NCI-H2196 treated with DMSO at 0.1 percent for 48 hours (cell line): ENCODE measurements at regions not wholly inside any gene's neighbourhood (a gene's known extent, or its start where the extent isn't known, plus 50 kb on each side); places are given as distances from the start of the nearest gene placed in this dataset.

Experiments used
- DNase-seq: peaks from one replicate; lab custom pipeline; 2025; ENCODE audit not compliant: unreplicated experiment; lab: John Stamatoyannopoulos, UW

DNA sequence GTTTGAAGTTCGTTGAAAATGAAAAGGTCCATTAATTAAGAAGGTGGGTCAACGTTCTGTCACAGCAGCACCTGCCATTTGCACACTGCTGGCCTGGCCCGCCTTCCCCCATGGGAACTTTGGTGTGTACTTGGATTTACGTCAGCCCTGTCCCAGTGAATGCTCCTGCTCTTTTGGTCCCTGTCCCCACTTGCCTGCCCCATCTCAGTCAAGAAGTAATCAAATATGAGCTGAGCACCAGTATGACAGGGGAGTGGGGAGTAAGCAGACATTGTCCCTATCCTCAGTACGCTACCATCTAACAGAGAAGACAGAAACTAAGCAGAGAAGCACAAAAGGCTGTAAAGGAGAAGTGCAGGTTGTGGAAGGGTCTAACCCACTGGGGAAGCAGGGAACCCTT, 65.1 kb downstream of the SLC4A3 start:
- no peak for DNase-seq

DNA sequence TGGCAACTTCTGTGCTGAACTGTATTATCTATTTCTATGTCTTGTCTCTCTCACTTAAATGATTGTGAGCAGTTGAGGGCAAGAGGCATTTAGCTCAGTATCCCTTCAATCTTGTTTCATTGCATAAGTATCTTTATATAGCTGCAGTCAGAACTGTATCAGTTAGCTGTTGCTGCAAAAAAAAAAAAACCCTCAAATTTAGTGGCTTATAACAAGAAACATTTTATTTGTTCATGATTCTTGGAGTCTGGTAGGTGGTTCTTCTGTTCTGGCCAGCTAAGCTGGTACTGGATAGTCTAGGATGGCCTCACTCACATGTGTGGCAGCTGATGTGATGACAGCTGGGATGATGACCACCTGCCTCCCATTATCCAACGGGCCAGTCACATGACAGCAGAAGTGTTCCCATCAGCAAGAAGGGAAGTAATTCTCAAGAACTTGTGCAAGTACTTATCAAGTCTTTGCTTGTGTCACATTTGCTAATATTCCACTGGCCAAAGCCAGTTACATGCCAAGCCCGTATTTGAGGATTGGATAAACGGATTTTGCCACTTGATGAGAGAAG, 67.8 kb downstream of the SLC4A3 start:
- DNase-seq = no peak

DNA sequence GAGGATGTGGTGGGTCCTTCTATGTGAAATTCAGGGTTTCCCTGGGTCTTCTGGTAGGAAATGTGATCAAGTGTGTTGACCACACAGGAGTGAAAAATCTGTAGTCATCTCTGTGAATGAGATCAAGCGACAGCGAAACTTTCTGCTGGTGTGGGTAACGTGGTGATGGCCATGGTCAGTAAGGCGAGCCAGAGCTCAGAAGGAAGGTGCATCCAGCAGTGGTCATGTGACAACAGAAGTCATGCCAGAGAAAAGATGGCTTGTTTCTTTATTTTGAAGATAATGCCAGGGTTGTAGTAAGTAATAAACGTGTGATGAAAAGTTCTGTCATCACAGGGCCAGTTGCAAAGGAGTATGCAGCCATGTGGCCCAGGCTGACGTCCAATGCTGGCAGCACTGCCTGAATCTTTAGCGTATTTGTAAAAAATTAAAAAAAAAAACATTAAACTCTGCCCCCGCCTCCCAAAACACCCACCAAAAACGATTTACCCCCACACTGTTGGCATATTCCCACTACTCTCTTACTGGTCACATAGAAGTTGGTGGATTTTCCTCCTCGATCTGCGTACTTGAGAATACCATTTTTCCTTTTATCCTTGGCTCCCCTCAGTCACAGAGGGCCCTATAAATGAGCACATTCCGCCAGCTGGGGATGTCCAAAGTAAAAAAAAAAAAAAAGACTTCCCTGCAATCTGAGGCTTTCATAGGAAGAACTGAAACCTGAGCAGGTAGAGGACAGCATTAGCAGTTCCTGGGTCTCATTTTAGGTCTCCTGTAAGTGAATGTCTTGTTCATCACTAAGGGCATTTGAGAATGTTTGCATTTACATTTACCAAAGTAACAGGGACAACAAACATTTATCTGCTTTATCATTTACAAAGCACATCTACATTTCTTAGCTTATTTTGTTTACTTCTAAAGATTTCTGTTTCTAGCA, 70.6 kb downstream of the SLC4A3 start:
- no peak for DNase-seq

DNA sequence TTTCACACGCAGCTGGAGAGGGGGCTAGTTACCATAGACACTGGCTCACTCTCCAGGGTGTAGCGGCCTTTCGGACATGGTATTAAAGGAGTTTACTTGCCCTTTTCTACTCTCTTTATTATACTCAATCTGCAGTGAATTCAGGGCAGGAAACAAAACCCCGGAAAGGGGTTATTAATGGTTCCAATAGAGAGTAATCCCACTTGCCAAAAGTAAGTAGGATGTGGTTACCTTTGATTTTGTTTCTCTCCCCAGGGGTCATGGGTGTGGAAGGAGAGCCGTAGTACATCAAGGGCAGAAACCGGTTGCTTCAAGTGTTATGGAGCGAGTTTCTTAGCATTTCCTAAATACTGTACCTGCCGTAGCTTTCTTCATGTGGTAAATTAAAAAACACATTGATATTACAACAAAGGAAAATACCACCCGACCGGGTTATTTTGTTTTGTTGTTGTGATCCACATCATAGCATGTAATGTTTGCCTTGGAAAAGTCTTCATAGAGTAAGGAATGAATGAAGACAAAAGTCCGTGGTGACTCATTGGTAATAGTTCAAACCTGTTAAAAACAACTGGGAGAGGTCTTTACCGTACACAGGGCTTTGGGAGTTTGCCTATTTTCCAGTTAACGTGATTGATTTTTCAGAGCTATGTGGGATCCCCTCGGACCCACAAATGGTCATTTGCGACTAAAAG, 71.5 kb downstream of the SLC4A3 start:
- DNase-seq = no peak

DNA sequence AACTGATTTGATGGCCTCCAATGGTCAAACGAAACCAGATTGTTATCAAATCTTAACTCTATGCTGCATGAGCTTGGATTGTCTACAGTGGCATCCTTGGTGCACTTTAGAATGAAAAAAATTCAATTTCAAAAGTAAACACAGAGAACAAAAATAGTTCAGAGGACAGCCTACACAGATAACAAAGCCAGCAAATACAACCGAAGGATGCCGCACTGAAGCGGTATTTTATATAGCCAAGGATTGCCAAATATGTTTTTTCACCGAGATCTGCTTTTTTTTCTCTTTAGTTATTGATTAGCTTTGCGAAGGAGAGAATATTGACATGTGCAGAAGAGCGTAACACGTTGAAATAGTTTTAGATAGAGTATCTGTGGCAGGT, 72.0 kb downstream of the SLC4A3 start:
- DNase-seq = no peak

DNA sequence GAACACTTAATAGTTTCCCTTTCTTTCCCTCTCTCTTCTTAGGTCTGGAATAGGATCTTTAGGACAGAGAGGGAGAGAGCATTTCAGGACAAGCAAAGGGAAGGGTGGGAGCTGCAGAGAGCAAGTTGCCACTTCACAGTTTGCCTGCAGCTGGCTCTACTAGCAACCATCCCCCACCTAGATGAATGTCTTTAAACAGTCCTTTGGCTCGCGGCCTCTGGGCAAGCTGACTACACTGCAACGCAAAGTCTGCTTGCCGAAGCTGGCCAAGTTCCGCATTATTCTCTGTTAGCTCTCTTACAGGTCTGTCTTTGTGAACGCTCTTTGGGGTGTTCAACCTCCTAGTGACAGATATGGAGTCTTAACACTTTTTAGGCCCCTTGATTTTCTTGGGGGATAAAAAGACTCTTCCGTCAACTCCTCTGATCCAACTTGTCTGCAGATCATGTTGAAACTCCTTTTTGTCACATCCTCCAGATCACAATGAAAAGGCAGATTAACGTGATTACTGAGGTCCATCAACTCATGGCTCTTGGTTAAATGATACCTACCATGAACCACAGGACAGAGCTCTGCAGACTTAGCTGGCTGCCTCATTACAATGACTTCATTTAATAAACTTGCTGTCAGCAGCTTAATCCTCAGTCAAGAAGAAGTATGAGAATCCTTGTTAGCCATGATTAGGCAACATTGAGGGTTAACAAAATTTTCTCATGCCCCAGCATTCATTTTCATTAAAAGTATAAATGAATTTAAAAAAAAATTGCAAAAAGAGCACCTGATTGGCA, 74.6 kb downstream of the SLC4A3 start:
- DNase-seq = no peak

DNA sequence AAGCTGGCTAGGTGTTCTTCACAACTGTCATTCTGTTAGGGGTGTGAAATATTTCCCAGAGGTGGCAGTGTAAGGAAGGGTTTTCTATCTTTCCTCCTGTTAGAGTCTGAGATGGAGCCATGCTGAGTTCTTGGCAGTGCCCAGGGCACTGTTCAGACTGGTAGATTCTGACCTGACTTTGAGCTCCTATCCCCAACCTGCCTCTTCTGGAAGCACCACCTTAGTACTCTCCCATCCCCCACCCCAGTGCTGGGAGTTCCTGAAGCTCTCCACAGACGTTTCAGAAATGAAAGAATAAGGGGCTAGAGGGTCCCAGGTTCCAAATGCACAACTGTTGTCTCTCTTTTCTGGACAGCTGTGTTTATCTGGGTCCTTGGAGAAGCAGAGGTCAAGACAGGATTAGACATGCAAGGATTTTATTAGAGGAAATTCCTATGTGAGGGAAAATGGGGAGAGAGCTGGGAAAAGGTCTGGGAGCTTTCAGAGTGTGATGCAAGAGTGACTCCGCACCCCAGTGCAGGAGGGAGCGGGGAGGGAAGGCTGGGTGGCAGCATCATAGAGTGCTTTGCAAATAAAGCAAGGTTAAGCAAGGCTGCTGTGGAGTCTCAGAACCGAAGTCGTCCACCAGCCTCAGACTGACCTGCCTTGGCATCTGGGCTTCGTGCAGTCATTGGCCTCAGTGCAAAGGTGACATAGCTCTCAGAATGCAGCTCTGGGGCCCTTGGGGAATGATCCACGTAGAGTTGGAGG, 75.5 kb downstream of the SLC4A3 start:
- no peak for DNase-seq

DNA sequence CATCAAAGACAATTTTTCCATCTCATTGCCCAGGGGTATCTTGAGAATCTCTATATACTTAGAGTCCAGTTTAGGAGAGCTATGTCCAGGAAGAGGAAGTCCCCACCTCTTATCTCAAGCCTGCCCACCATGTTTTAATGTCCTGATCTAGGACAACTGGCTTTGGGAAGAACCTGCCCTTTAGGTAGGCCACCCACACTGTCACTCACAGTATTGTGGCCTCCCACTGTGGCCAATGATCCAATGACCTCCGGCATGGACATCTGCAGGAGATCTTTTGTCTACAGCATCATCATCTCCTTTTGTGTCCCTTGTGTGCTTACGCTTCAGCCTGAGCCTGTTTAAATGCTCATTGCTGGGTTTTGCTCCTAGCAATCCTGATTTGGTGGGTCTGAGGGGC, 77.4 kb downstream of the SLC4A3 start:
- DNase-seq = no peak

DNA sequence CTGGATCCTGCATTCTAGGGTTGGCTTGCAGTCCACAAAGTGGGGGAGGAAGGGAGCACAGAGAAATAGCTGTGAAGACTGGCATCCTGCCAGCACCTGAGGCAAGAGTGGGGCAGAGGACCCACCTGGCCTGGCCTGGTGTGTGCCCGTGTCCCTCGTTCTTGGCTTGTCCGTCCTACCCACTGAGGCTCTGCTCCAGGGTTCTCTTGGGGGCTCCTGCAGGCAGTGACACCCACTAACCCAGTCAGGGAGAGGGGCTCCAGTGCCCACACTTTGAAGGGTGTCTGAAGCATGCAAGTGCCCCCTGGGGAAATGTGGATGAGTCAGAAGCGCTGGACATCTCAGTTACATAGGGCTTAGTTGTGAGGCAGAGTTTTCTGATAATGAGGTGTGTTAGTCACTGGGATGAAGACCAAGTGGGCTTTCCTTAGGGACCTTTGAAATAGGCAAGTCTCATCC, 79.4 kb downstream of the SLC4A3 start:
- DNase-seq = no peak

DNA sequence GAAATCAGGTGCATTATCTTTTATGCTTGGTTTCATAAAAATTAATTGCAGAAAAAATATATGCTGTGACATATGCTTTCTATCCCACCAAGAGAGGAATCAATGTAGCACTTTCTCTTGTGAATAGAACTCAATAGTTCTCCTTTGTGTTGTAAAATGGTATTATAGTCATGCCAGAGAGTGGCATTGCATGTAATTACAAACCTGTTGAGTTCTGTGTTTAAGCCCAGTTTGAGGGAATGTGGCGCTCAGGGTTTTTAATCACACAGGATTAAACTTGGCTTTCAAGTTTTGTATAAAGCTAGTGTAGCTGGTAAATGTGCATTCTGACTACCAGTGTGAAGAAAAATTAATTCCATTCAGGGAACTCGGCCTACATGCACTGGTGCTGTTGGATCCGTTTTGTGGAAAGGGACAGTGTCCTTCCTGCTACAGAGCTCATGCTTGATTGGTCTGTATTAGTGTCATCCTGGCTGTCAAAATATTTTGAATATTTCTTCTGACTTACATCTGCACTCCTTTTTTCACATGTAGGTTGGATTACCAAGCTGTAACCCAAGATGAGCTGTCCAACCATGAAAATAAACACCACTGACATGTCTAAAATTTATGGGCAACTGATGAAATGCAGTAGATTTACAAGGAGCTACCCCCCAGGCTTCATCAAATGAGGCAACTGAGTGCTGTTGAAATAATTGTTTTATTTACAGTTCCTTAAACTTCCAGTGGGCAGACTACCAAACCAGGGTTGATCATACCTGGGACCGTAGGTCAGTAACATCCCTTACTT, 80.3 kb downstream of the SLC4A3 start:
- DNase-seq = no peak

DNA sequence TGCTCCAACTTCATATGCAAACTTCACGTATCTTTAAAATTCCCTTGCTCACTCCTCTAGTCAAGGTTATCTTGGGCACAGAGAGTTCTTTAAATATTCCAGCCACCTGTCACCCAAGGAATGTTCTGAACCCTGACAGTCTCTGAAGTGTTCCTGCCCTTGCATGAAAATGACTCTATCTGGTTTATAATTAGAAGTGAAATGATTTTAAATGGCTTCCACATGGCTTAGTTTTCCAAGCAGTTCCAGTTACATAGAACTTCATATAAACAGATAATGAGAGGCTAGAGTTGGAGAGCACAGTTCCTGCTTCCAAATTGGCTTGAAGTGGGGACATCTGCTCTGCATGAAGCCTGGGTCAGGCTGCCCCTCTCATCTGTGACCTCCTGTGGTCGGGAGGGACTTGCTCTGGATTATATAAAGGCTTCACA, 81.9 kb downstream of the SLC4A3 start:
- no peak for DNase-seq

DNA sequence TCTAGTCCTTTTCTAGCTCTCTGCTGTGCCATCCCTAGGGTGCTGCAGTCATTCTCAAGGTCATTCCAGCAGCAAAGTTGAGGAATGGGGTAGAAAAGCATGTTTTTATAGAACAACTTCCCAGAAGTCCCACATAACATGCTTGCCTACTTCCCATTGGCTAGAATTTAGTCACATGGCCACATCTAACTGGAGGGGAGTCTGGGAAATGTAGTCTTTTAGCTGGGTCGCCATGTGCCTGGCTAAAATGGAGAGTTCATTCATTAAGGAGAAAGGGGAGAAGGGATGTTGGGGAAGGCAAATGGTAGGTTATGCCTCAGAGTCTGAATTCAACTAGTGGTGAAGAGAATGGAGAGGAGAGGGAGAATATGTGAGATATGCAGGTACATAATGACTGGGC, 85.7 kb downstream of the SLC4A3 start:
- DNase-seq = no peak

DNA sequence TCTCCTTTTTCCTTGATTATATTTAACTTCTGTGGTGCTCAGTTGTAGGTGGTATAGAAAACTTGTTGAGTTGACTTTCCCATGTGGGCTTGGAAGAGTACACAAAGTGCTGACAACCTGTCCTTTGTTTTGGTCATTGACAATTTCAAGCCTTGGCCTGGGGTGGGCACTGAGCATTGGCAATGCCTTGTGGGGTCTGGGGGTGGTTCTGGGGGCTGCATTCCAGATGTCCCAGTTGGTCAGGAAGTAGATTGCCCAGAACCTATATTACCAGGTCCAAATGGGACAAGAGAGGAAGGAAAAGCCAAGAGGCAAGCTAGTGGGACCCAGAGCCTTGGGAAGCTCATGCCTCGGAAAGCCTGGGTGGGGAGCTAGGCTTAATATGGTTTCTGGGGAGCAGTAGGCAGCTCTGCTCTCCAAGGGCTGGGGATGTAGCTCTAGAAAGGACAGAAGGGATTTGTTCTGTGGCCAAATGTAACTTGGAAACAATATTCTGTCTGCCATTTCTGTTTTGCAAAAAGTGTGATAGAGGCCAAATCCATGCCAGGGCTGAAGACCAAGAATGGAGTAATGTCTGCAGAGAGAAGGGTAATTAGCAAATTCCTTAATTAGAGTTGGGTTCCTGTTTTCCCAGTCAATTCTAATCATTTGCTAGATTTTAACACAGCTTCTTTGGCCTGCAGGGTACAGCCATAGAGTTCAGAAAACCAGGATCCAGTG, 87.4 kb downstream of the SLC4A3 start:
- no peak for DNase-seq

DNA sequence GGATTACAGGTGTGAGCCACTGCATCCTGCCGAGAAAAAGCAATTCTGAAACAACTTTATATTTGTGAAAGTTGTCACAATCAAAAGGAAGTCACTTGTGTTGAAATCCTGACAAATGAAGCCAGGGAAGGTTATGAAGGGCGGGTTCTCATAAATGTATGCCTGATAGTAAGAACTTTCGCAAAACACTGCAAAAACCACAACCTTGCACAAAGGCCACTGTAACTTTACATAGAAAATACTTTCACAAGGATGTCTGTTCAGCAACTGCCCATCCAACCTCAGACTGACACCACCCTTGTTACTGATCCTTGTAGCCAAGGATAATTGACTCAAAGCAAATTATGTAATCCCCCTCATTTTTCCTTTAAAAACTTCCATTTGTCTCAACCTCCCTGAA, 90.6 kb downstream of the SLC4A3 start:
- no peak for DNase-seq

DNA sequence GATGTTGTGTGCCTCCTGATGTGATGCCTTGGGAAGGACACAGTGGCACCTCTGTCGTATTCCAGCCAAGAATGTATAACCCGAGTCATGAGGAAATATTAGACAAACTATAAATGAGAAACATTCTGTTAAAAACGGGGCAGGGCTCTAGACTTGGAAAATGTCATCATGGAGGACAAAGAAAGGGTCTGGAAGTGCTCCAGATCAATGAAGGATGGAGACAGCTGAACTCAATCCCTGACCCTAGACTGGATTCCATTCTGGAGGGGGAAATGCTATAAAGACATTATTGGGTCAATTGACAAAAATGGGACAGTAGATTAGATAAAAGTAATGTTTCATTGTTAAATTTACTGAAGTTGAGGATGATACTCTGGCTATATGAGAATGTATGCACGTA, 92.1 kb downstream of the SLC4A3 start:
- DNase-seq = no peak

DNA sequence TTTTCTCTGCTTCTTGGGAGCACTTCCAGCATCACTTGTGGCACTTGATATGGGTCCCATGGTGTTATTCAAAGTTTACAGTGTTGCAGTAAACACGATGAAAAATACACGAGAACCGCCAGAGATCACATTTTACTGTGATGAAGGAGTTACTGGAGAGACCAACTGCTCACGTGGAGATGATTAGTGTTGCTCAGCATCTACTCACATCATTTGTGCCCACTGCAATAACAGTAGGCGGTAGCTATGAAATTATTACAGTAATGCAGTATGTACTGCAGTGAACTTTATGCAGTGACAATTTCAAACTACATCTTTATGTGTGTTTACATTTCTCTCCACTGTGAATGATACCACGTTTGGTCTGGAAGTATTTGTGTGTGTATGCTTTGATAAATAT, 93.5 kb downstream of the SLC4A3 start:
- DNase-seq = no peak

DNA sequence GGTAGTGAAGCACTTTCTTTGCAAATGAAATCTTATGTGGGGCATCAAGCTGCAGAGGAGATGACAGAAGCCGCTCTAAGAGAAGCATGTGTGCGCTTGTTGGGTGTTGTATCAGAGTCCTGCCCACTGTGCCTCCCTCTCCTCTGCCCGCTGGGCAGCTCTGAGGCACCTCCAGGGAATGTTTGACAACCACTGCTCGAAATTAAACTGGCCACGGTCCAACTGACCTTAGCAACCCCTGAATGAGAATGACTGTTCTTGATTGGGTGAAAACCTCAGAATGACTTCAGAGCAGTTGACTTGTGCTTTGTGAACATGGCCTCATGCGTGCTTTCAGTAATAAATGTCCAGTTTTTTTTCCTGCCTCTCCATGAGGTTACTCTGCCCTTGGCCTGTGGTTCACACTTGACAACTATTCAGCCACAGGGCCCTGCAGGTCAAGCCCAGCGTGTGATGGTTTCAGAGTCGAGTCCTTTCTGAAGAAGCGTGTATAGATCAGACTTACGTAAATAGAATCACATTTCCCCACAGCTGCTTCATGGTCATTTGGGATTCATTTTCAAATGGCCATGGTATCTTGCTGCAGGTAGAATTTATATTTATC, 94.9 kb downstream of the SLC4A3 start:
- DNase-seq = no peak

DNA sequence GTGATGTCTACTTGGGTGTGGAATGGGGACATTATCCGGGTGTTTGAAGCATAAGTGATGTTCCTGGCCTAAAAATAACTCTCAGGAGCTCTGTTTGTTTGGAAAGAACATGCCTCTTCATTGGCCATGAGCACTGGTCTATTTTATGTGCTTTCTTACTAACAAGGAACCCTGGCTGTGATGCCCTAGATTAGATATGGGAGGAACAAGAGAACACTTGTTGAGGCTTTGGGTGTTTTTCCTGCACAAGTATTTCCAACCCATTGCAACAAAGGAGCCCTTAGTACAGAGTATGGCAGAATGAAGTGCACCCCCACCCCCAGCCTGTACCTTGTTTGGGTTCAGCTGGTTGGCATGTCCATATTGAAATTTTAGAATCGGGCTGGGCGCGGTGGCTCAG, 95.9 kb downstream of the SLC4A3 start:
- no peak for DNase-seq

DNA sequence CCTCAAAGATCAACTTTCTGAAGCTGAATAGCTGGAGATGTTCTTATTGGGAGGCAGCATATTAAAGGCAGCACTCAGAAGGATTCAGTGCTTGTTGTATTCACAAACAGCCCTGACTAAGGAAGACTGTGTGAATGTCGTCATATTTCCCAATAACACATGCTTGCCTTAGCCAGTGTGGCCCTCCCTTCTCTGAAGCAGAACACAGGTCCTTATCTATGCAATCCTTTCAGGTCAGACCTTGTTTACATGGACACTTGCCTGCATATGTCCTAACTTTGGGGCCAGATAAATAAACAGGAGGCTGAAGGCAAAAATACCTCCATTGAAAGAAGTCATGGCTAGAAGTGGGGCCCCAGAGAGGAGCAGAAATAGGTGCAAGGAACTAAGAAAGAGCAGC, 97.2 kb downstream of the SLC4A3 start:
- DNase-seq = no peak
